Pancreas (tissue), 10 donors: ENCODE measurements at regions not wholly inside any gene's neighbourhood (a gene's known extent, or its start where the extent isn't known, plus 50 kb on each side); places are given as distances from the start of the nearest gene placed in this dataset.
"Not testable (repeated sequence)": the region's sequence is repeated elsewhere in the genome, so short reads cannot be mapped to it uniquely, and the experiment has no call there.

Experiments used
- ATAC-seq, 4 donors: fragments of 200-7000 bp; cut with Tn5 transposase; one replicate each; pipeline versions ENCODE4 v1.8.0 to v1.9.1; 2020; ENCODE audit warnings: mild to moderate bottlenecking in 4 of 4, moderate library complexity in 4 of 4
- DNase-seq, 6 donors: peaks; one replicate each; pipeline ENCODE4 v3.0.0-alpha.2; 2020
- FAIRE-seq: peaks from 2 replicates; lab custom pipeline; 2012; peaks lifted over from hg19 to GRCh38; lab: Jason Lieb, UNC
- H3K27ac ChIP-seq, 4 donors: fragments of 200-600 bp; sonication (generic); 1 replicate in 3 of 4; 2 replicates in 1 of 4; pipeline versions ENCODE4 v1.5.0 to v1.8.0; 2020
- H3K27me3 ChIP-seq, 4 donors: fragments of 200-600 bp; one replicate each; pipeline ENCODE4 v1.8.0; 2021
- H3K36me3 ChIP-seq, 3 donors: fragments of 200-600 bp; sonication (generic) in 1 of 3; one replicate each; pipeline versions ENCODE4 v1.5.0 to v1.8.0; 2020 to 2021
- H3K4me1 ChIP-seq, 3 donors: fragments of 200-600 bp; one replicate each; pipeline ENCODE4 v1.8.0; 2021
- H3K4me3 ChIP-seq, 4 donors: fragments of 200-600 bp; sonication (generic) in 2 of 4; one replicate each; pipeline versions ENCODE4 v1.5.0 to v1.8.0; 2020 to 2021
- H3K9me3 ChIP-seq, 4 donors: fragments of 200-600 bp; one replicate each; pipeline ENCODE4 v1.8.0; 2021
- WGBS, 2 donors: extraction: QIAGEN DNeasy Blood & Tissue Kit; methylation state at CpG; one replicate each; pipeline ENCODE4 v1.1.7; 2013; 5-methylcytosine and 5-hydroxymethylcytosine counted together
- intact Hi-C, 3 donors: fragments of 100-400 bp; cut with DNase I; formaldehyde crosslinking; loops; one replicate each; pipeline versions ENCODE4 v1.11.1 to v1.14.2; 2022
- TF ChIP-seq, protein P1 (sequence below), 4 donors: fragments of 200-600 bp; sonication (generic) in 3 of 4; IDR thresholded peaks; one replicate each; pipeline versions ENCODE4 v1.5.0 to v1.8.0; 2021; ENCODE audit warnings: antibody characterized with exemption in 4 of 4
- donor health status: healthy with polysubstance abuse.
- donor health status: DM: no; HTN: no; CAD: no; lungs with moderate emphysema.
- donor health status: DM: no; HTN: no; CAD: no.
- donor health status: control.
- donor health status: control.
- donor health status: Bipolar disorder and iron deficiency.
- donor health status: DM: yes; HTN: yes; CAD: no.
- donor health status: DM: no; HTN: no; CAD: no.
- donor health status: DM: no; HTN: no; CAD: no.
- donor health status: DM: yes; HTN: yes; CAD: no.

DNA sequence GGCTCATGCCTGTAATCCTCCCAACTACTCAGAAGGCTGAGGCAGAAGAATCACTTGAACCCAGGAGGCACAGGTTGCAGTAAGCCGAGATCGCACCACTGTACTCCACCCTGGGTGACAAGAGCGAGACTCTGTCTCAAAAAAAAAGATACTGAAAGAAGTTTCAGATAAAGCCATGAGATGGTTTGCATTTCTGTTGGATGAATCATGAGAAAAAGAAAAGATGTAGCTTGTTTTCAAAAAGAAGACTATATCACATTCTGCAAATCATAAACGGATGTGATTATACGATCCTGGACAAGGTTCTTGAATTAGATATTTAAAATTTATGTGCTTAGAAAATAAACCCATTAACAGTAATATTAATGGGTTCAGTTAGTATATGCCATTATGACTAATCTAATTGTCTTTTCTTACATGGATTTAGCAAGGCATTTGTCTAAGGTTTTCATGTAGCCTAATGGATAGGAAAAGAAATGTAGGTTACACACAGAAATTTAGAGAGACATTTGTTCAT lies 345.9 kb downstream of the SLC7A11 start:
- WGBS, 2 donors: 72 to 83% methylated on average over 5 of the region's 5 CpGs
- TF ChIP-seq, protein P1, sequence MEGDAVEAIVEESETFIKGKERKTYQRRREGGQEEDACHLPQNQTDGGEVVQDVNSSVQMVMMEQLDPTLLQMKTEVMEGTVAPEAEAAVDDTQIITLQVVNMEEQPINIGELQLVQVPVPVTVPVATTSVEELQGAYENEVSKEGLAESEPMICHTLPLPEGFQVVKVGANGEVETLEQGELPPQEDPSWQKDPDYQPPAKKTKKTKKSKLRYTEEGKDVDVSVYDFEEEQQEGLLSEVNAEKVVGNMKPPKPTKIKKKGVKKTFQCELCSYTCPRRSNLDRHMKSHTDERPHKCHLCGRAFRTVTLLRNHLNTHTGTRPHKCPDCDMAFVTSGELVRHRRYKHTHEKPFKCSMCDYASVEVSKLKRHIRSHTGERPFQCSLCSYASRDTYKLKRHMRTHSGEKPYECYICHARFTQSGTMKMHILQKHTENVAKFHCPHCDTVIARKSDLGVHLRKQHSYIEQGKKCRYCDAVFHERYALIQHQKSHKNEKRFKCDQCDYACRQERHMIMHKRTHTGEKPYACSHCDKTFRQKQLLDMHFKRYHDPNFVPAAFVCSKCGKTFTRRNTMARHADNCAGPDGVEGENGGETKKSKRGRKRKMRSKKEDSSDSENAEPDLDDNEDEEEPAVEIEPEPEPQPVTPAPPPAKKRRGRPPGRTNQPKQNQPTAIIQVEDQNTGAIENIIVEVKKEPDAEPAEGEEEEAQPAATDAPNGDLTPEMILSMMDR (IDR thresholded peaks at IDR 0.05): no peak
- ATAC-seq: no peak
- DNase-seq: no peak
- Histone ChIP-seq H3K4me3 (no peak overlapping the region), H3K27me3 (no peaks in the 10 kb centered on the region), H3K36me3 (no peaks in the 10 kb centered on the region), H3K27ac (no peak overlapping the region), H3K9me3 (no peaks in the 10 kb centered on the region), H3K4me1 (no peaks in the 10 kb centered on the region)
- intact Hi-C loops: no loop called here
- FAIRE-seq: peak; percentile 32

DNA sequence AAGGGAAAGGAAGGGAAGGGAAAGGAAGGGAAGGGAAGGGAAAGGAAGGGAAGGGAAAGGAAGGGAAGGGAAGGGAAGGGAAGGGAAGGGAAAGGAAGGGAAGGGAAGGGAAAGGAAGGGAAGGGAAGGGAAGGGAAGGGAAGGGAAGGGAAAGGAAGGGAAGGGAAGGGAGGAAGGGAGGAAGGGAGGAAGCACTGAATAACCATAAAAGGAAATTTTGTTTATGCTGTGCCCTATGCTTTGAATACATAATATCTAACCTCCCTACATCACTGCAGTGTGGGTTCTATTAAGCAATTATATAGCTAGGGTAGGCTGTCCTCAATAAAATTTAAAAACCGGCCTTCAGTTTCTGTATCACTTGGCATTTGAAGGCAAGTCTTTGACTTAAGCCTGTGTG lies 346.6 kb downstream of the SLC7A11 start:
- H3K9me3 ChIP-seq, H3K4me3 ChIP-seq, intact Hi-C loops, H3K36me3 ChIP-seq, H3K27me3 ChIP-seq, H3K27ac ChIP-seq, DNase-seq, FAIRE-seq, H3K4me1 ChIP-seq, ATAC-seq: not testable (repeated sequence)
- WGBS, 2 donors: 83 to 100% methylated on average over 1 of the region's 1 CpG

DNA sequence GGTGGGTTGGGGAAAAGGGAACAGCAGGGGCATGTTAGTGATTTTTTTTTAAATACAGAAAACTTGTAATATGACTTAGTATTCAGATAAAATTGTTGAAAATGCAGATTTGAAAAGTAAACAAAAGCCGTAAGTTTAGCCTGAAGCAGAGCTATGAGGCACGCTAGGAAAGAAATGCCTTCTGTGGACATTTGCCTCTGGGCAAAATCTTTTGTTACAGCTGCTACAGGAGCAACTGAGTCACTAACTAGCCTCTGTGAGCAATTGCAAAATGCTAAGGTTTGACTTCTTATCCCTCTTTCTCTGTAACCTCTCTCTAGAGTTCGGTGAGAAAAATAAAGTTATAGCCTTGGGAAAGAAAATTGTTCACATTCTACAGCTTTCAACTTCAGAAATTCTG lies 350.0 kb downstream of the SLC7A11 start:
- Histone ChIP-seq H3K9me3 (no peaks in the 10 kb centered on the region), H3K4me1 (peaks cover 0 to 2% (median 0%) of the 10 kb centered on the region in 3 donors), H3K27ac (no peak overlapping the region), H3K36me3 (no peaks in the 10 kb centered on the region), H3K27me3 (no peaks in the 10 kb centered on the region), H3K4me3 (no peak overlapping the region)
- intact Hi-C loops: no loop called here
- no peak for DNase-seq
- no peak for FAIRE-seq
- TF ChIP-seq, protein P1 (IDR thresholded peaks at IDR 0.05): no peak
- no peak for ATAC-seq
- 39 to 52% methylated on average over 3 of the region's 3 CpGs for WGBS, 2 donors

DNA sequence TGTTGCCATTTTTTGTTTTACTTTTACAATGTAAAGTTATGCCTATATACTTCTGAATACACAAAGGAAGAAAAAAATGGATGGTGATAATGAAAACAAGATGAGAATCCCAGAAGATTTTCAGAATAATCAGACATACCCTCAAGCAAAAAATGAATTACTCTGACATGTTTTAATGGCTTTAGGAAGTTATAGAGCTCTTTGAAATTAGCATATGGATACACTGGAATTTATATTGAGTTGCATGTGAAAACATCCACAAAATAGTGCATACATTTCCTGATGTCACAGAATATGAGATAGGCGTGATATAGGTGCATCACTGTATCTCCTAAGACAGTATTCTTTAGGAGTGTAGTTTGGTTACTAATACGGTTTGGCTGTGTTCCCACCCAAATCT lies 351.3 kb downstream of the SLC7A11 start:
- ATAC-seq (no peak), FAIRE-seq (no peak), DNase-seq (no peak)
- WGBS, 2 donors: 61 to 68% methylated on average over 2 of the region's 2 CpGs
- H3K27me3 ChIP-seq: no peaks in the 10 kb centered on the region
- H3K4me3 ChIP-seq: no peak overlapping the region
- H3K4me1 ChIP-seq: peaks cover 0 to 2% (median 0%) of the 10 kb centered on the region in 3 donors
- intact Hi-C loops: no loop called here
- no peak overlapping the region for H3K27ac ChIP-seq
- no peaks in the 10 kb centered on the region for H3K9me3 ChIP-seq
- TF ChIP-seq, protein P1 (IDR thresholded peaks at IDR 0.05): no peak
- no peaks in the 10 kb centered on the region for H3K36me3 ChIP-seq

DNA sequence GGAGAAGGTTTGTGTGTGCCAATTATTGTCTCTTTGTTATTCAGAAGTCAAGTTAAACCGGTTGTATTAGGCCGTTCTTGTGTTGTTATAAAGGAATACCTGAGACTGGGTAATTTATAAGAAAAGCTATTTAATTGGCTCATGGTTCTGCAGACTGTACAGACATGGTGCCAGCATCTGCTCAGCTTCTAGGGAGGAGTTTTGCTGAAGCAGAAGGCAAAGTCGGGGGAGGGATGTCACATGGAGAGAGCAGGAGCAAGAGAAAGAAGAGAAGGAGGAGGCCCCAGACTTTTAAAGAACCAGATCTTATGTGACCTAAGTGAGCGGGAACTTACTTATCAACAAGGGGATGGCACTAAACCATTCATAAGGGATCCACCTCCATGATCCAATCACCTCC lies 349.3 kb upstream of the PCDH18 start:
- DNase-seq (no peak), ATAC-seq (no peak), FAIRE-seq (no peak)
- 49 to 54% methylated on average over 4 of the region's 4 CpGs for whole genome bisulfite sequencing, 2 donors
- H3K9me3 ChIP-seq: no peaks in the 10 kb centered on the region
- H3K27me3 ChIP-seq: no peaks in the 10 kb centered on the region
- no peak overlapping the region for H3K4me3 ChIP-seq
- no peaks in the 10 kb centered on the region for H3K4me1 ChIP-seq
- H3K27ac ChIP-seq: no peak overlapping the region
- no peaks in the 10 kb centered on the region for H3K36me3 ChIP-seq
- TF ChIP-seq, protein P1 (IDR thresholded peaks at IDR 0.05): no peak
- intact Hi-C loops: no loop called here

DNA sequence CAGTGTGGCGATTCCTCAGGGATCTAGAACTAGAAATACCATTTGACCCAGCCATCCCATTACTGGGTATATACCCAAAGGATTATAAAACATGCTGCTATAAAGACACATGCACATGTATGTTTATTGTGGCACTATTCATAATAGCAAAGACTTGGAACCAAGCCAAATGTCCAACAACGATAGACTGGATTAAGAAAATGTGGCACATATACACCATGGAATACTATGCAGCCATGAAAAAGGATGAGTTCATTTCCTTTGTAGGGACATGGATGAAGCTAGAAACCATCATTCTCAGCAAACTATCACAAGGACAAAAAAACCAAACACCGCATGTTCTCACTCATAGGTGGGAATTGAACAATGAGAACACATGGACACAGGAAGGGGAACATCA lies 335.8 kb upstream of the PCDH18 start:
- H3K9me3 ChIP-seq, FAIRE-seq, H3K4me3 ChIP-seq, H3K4me1 ChIP-seq, DNase-seq, H3K36me3 ChIP-seq, intact Hi-C loops, H3K27me3 ChIP-seq, H3K27ac ChIP-seq, ATAC-seq: not testable (repeated sequence)
- 74 to 90% methylated on average over 2 of the region's 3 CpGs for WGBS, 2 donors
